ENCODE measurements at regions not wholly inside any gene's neighbourhood (a gene's known extent, or its start where the extent isn't known, plus 50 kb on each side); places are given as distances from the start of the nearest gene placed in this dataset.

DNA sequence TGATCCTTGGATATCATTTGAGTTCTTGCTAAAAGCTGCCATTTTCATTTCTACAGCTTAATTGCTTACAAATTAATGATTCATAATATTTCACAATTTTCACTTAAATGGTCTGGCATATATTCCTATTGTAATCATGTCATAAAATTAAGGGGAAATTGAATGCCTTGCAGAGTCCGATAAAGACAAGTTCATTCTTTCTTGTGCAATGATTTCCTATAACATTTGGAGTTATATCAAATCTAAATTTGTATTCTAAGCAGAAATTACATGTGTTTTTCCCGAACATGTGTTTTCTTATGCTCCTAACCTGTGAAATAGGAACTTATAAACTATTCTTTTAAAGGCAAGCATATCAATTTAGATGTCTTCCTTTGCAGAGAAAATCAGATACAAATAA lies 118.3 kb upstream of the CYYR1 start:
- TF ChIP-seq, protein P1, sequence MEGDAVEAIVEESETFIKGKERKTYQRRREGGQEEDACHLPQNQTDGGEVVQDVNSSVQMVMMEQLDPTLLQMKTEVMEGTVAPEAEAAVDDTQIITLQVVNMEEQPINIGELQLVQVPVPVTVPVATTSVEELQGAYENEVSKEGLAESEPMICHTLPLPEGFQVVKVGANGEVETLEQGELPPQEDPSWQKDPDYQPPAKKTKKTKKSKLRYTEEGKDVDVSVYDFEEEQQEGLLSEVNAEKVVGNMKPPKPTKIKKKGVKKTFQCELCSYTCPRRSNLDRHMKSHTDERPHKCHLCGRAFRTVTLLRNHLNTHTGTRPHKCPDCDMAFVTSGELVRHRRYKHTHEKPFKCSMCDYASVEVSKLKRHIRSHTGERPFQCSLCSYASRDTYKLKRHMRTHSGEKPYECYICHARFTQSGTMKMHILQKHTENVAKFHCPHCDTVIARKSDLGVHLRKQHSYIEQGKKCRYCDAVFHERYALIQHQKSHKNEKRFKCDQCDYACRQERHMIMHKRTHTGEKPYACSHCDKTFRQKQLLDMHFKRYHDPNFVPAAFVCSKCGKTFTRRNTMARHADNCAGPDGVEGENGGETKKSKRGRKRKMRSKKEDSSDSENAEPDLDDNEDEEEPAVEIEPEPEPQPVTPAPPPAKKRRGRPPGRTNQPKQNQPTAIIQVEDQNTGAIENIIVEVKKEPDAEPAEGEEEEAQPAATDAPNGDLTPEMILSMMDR (IDR thresholded peaks at IDR 0.05; ENCODE audit: extremely low read depth in 1 of 2, insufficient read depth in 1 of 2, low read depth in 1 of 2, low read length in 2 of 2), result no peak
- TF ChIP-seq, protein P2, sequence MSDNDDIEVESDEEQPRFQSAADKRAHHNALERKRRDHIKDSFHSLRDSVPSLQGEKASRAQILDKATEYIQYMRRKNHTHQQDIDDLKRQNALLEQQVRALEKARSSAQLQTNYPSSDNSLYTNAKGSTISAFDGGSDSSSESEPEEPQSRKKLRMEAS (IDR thresholded peaks at IDR 0.05; ENCODE audit: insufficient read depth, insufficient read length), result no peak
- TF ChIP-seq MYC (IDR thresholded peaks at IDR 0.05; ENCODE audit: low read depth, low read length), result no peak
- TF ChIP-seq EZH2 (IDR thresholded peaks at IDR 0.05; ENCODE audit: borderline replicate concordance, low read depth, low read length, severe bottlenecking), result no peak
- no peak for TF ChIP-seq POLR2AphosphoS5 (IDR thresholded peaks at IDR 0.05; ENCODE audit: insufficient read depth, low read depth, low read length)
- TF ChIP-seq POLR2A (IDR thresholded peaks at IDR 0.05; ENCODE audit: low read depth, low read length), result no peak
- no peak for TF ChIP-seq JUN (IDR thresholded peaks at IDR 0.05; ENCODE audit: borderline replicate concordance, insufficient read depth, insufficient read length, low read depth)
